ENCODE measurements at regions not wholly inside any gene's neighbourhood (a gene's known extent, or its start where the extent isn't known, plus 50 kb on each side); places are given as distances from the start of the nearest gene placed in this dataset.

- Histone ChIP-seq H3K4me3 (no peak overlapping the region), H3K36me3 (no peaks in the 10 kb centered on the region), H3K27me3 (no peaks in the 10 kb centered on the region), H3K27ac (no peak overlapping the region), H3K4me1 (no peaks in the 10 kb centered on the region), H3K9me3 (no peaks in the 10 kb centered on the region)
- no peak for TF ChIP-seq POLR2A (IDR thresholded peaks at IDR 0.05)
- TF ChIP-seq, protein P1, sequence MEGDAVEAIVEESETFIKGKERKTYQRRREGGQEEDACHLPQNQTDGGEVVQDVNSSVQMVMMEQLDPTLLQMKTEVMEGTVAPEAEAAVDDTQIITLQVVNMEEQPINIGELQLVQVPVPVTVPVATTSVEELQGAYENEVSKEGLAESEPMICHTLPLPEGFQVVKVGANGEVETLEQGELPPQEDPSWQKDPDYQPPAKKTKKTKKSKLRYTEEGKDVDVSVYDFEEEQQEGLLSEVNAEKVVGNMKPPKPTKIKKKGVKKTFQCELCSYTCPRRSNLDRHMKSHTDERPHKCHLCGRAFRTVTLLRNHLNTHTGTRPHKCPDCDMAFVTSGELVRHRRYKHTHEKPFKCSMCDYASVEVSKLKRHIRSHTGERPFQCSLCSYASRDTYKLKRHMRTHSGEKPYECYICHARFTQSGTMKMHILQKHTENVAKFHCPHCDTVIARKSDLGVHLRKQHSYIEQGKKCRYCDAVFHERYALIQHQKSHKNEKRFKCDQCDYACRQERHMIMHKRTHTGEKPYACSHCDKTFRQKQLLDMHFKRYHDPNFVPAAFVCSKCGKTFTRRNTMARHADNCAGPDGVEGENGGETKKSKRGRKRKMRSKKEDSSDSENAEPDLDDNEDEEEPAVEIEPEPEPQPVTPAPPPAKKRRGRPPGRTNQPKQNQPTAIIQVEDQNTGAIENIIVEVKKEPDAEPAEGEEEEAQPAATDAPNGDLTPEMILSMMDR (IDR thresholded peaks at IDR 0.05): no peak
- no peak for DNase-seq
Observed at GRCh38 chr18:57230861-57231585, 84.1 kb downstream of the BOD1L2 start.

- H3K27me3 ChIP-seq: no peaks in the 10 kb centered on the region
- H3K27ac ChIP-seq: no peak overlapping the region
- no peaks in the 10 kb centered on the region for H3K9me3 ChIP-seq
- no peaks in the 10 kb centered on the region for H3K36me3 ChIP-seq
- TF ChIP-seq, protein P1 (IDR thresholded peaks at IDR 0.05): no peak
- no peak for TF ChIP-seq POLR2A (IDR thresholded peaks at IDR 0.05)
- H3K4me3 ChIP-seq: no peak overlapping the region
- DNase-seq: no peak
- no peaks in the 10 kb centered on the region for H3K4me1 ChIP-seq
Observed at GRCh38 chr18:57231864-57232263, 85.0 kb downstream of the BOD1L2 start.

- Histone ChIP-seq H3K4me1 (no peaks in the 10 kb centered on the region), H3K9me3 (no peaks in the 10 kb centered on the region), H3K36me3 (no peaks in the 10 kb centered on the region), H3K27ac (no peak overlapping the region), H3K4me3 (no peak overlapping the region), H3K27me3 (no peaks in the 10 kb centered on the region)
- TF ChIP-seq, protein P1 (IDR thresholded peaks at IDR 0.05): no peak
- TF ChIP-seq POLR2A (IDR thresholded peaks at IDR 0.05): no peak
- DNase-seq: no peak
Observed at GRCh38 chr18:57234346-57234745, 87.5 kb downstream of the BOD1L2 start.

- Histone ChIP-seq H3K4me3 (no peak overlapping the region), H3K36me3 (no peaks in the 10 kb centered on the region), H3K27ac (no peak overlapping the region), H3K27me3 (no peaks in the 10 kb centered on the region), H3K9me3 (no peaks in the 10 kb centered on the region), H3K4me1 (no peaks in the 10 kb centered on the region)
- DNase-seq: no peak
- TF ChIP-seq POLR2A (IDR thresholded peaks at IDR 0.05): no peak
- TF ChIP-seq, protein P1 (IDR thresholded peaks at IDR 0.05): no peak
Observed at GRCh38 chr18:57241869-57242268, 95.0 kb downstream of the BOD1L2 start.

- no peaks in the 10 kb centered on the region for H3K4me1 ChIP-seq
- no peak overlapping the region for H3K27ac ChIP-seq
- TF ChIP-seq, protein P1 (IDR thresholded peaks at IDR 0.05): no peak
- no peaks in the 10 kb centered on the region for H3K27me3 ChIP-seq
- H3K4me3 ChIP-seq: no peak overlapping the region
- H3K9me3 ChIP-seq: no peaks in the 10 kb centered on the region
- DNase-seq: no peak
- no peaks in the 10 kb centered on the region for H3K36me3 ChIP-seq
Observed at GRCh38 chr18:57242285-57242684, 95.4 kb downstream of the BOD1L2 start.
